K562 (cell line): ENCODE measurements at regions not wholly inside any gene's neighbourhood (a gene's known extent, or its start where the extent isn't known, plus 50 kb on each side); places are given as distances from the start of the nearest gene placed in this dataset.

Experiments used
- ATAC-seq: fragments of 200-7000 bp; cut with Tn5 transposase; 3 replicates; pipeline ENCODE4 v1.9.1; 2020; ENCODE audit warnings: moderate library complexity
- BruUV-seq: library from RNA; stranded (reverse); fragments of 400-500 nt; replicated peaks from 2 replicates; lab custom pipeline; 2021; lab: Mats Ljungman, UMichigan
- CTCF ChIA-PET: fragments of 300-600 bp; formaldehyde crosslinking; extraction: SDS; loops from one replicate; lab custom pipeline; 2021; ENCODE audit warnings: low intra/inter-chr PET ratio; lab: Yijun Ruan, JAX
- POLR2A ChIA-PET: fragments of 300-600, 350-650 bp; sonication (Branson Sonifier 250); formaldehyde crosslinking; extraction: SDS; loops from one replicate; lab custom pipeline; 2021; ENCODE audit warnings: antibody characterized with exemption, inconsistent platforms; lab: Yijun Ruan, JAX
- DNase-seq, 4 experiments: peaks; one replicate each; pipeline versions ENCODE4 v3.0.0 to v3.0.0-alpha.2; 2011 to 2018; ENCODE audit warnings: low spot score in 3 of 4, mixed read lengths in 3 of 4; ENCODE audit errors: extremely low read depth in 1 of 4
- FAIRE-seq: peaks from 2 replicates; lab custom pipeline; 2011; peaks lifted over from hg19 to GRCh38; lab: Jason Lieb, UNC
- H2AFZ ChIP-seq: 2 replicates; pipeline ENCODE4 v1.6.0; 2011; ENCODE audit warnings: low read depth, low read length, control low read depth, inconsistent platforms
- H3K27ac ChIP-seq: fragments of 200-600 bp; 3 replicates; pipeline ENCODE4 v1.8.0; 2011; ENCODE audit warnings: low read depth, mild to moderate bottlenecking, control low read depth, inconsistent platforms, low read length, moderate library complexity, mixed read lengths; ENCODE audit errors: extremely low read depth
- H3K27me3 ChIP-seq, 2 experiments: fragments of 300-600 bp in 1 of 2; 2 replicates in 1 of 2; 3 replicates in 1 of 2; pipeline versions ENCODE4 v1.6.0 to v1.8.0; 2011; ENCODE audit warnings: inconsistent platforms in 2 of 2, low read length in 2 of 2, mild to moderate bottlenecking in 1 of 2, mixed read lengths in 1 of 2, moderate library complexity in 1 of 2; ENCODE audit not compliant: control insufficient read depth in 2 of 2, insufficient read depth in 2 of 2
- H3K36me3 ChIP-seq: fragments of 300-600 bp; 3 replicates; pipeline ENCODE4 v1.8.0; 2011; ENCODE audit warnings: mild to moderate bottlenecking, low read length, inconsistent platforms; ENCODE audit not compliant: control insufficient read depth, insufficient read depth
- H3K4me1 ChIP-seq, 2 experiments: fragments of 200-600 bp in 1 of 2; replicated peaks in 1 of 2; 2 replicates in 1 of 2; 3 replicates in 1 of 2; pipeline versions ENCODE4 v1.5.1 to v1.8.0; 2011; ENCODE audit warnings: inconsistent platforms in 2 of 2, low read length in 2 of 2, mild to moderate bottlenecking in 1 of 2, mixed read lengths in 1 of 2, moderate library complexity in 1 of 2; ENCODE audit not compliant: control insufficient read depth in 2 of 2, insufficient read depth in 2 of 2
- H3K4me2 ChIP-seq: 2 replicates; pipeline ENCODE4 v1.6.1; 2011; ENCODE audit warnings: low read length, control low read depth, inconsistent platforms, mixed read lengths; ENCODE audit not compliant: insufficient read depth
- H3K4me3 ChIP-seq: fragments of 200-600 bp; sonication (generic), shearing (Covaris generic); 2 replicates; pipeline ENCODE4 v1.5.1; 2016; ENCODE audit warnings: control low read depth, inconsistent platforms
- H3K79me2 ChIP-seq: fragments of 200-600 bp; 3 replicates; pipeline ENCODE4 v1.8.0; 2011; ENCODE audit warnings: low read length, inconsistent platforms; ENCODE audit not compliant: control insufficient read depth, insufficient read depth
- H3K9ac ChIP-seq, 2 experiments: 2 replicates each; pipeline versions ENCODE4 v1.6.0 to v1.6.1; 2011; ENCODE audit warnings: low read depth in 2 of 2, low read length in 2 of 2, control low read depth in 1 of 2, inconsistent platforms in 1 of 2, mild to moderate bottlenecking in 1 of 2, mixed read lengths in 1 of 2; ENCODE audit not compliant: insufficient read depth in 1 of 2
- H3K9me1 ChIP-seq: one replicate; pipeline ENCODE4 v1.6.0; 2011; ENCODE audit warnings: inconsistent platforms, mild to moderate bottlenecking, low read length, moderate library complexity; ENCODE audit not compliant: control insufficient read depth, insufficient read depth
- H3K9me3 ChIP-seq: replicated peaks from 2 replicates; pipeline ENCODE4 v1.5.1; 2011; ENCODE audit warnings: low read depth, low read length, inconsistent platforms; ENCODE audit not compliant: control insufficient read depth, insufficient read depth
- H4K20me1 ChIP-seq: replicated peaks from 2 replicates; pipeline ENCODE4 v1.6.1; 2011; ENCODE audit warnings: low read length, inconsistent platforms, mixed read lengths; ENCODE audit not compliant: control insufficient read depth, insufficient read depth
- DDX20 ChIP-seq: fragments of 450-650 bp; IDR thresholded peaks from 2 replicates; pipeline ENCODE4 v1.6.1; 2016; ENCODE audit warnings: missing genetic modification characterization, low read depth, mild to moderate bottlenecking, missing compliant biosample characterization, moderate library complexity
- E2F5 ChIP-seq: sonication (generic); formaldehyde crosslinking; IDR thresholded peaks from 2 replicates; pipeline ENCODE4 v1.8.0; 2022; ENCODE audit warnings: mild to moderate bottlenecking, missing genetic modification reagents
- FOXP4 ChIP-seq: sonication (generic); formaldehyde crosslinking; IDR thresholded peaks from 2 replicates; pipeline ENCODE4 v1.8.0; 2022; ENCODE audit warnings: mild to moderate bottlenecking, missing genetic modification reagents, borderline replicate concordance
- KDM4B ChIP-seq, 2 experiments: fragments of 450-650 bp in 1 of 2; sonication (generic) in 1 of 2; IDR thresholded peaks; 2 replicates each; pipeline ENCODE4 v1.6.1; 2016 to 2017; ENCODE audit warnings: borderline replicate concordance in 2 of 2, antibody characterized with exemption in 1 of 2, low read depth in 1 of 2, mild to moderate bottlenecking in 1 of 2
- THAP12 ChIP-seq: fragments of 250-450 bp; sonication (Bioruptor Pico); IDR thresholded peaks from 2 replicates; pipeline ENCODE4 v1.9.0; 2021; ENCODE audit warnings: mild to moderate bottlenecking, inconsistent platforms
- ZBTB34 ChIP-seq: fragments of 250-450 bp; sonication (Bioruptor Pico); IDR thresholded peaks from 2 replicates; pipeline ENCODE4 v1.8.0; 2021; ENCODE audit warnings: mild to moderate bottlenecking, moderate library complexity
- ZEB2 ChIP-seq: fragments of 450-650 bp; IDR thresholded peaks from 2 replicates; pipeline ENCODE4 v1.6.1; 2016
- WGBS: fragments of 100-300 bp; shearing (Covaris generic); methylation state at CpG from one replicate; pipeline ENCODE4 v1.1.6; 2016; ENCODE audit warnings: low coverage, mixed read lengths; ENCODE audit not compliant: insufficient coverage; ENCODE audit errors: missing lambda C conversion rate; 5-methylcytosine and 5-hydroxymethylcytosine counted together
- in situ Hi-C: fragments of 300-500 bp; cut with MboI; formaldehyde crosslinking; loops from 4 replicates; pipeline ENCODE4 v1.15.0; 2018; ENCODE audit warnings: inconsistent platforms, mixed read lengths
- intact Hi-C: fragments of 100-400 bp; cut with micrococcal nuclease; formaldehyde crosslinking; loops from 2 replicates; pipeline ENCODE4 v1.14.2; 2022

GRCh38 chr21:17348357-17348756 is 164.5 kb upstream of the CXADR start:
- intact Hi-C loops (no loop called here), in situ Hi-C loops (no loop called here)
- ATAC-seq (no peak), DNase-seq (no peak), FAIRE-seq (no peak)
- BruUV-seq, result no TSS peak
- Histone ChIP-seq H3K27me3 (no peaks in the 10 kb centered on the region), H3K27ac (no peak overlapping the region), H3K4me1 (no peaks in the 10 kb centered on the region), H3K4me3 (no peak overlapping the region), H3K4me2 (no peak overlapping the region), H3K79me2 (no peaks in the 10 kb centered on the region), H3K9ac (no peak overlapping the region), H4K20me1 (no peaks in the 10 kb centered on the region), H2AFZ (no peak overlapping the region), H3K9me1 (no peaks in the 10 kb centered on the region), H3K36me3 (no peaks in the 10 kb centered on the region), H3K9me3 (no peaks in the 10 kb centered on the region)
- WGBS, result 0% methylated on average over 3 of the region's 3 CpGs
- ChIA-PET POLR2A (no interaction called here), CTCF (no interaction called here)
- TF ChIP-seq ZBTB34 (no peak), ZEB2 (no peak), THAP12 (CRISPR knock-in tag) (no peak), DDX20 (tag) (no peak), FOXP4 (no peak), KDM4B (IDR thresholded peaks at IDR 0.05; ENCODE audit: borderline replicate concordance in 2 of 2, low read depth in 1 of 2) (no peak), E2F5 (CRISPR knock-in tag) (no peak)
